GM12878 (cell line): ENCODE measurements at regions not wholly inside any gene's neighbourhood (a gene's known extent, or its start where the extent isn't known, plus 50 kb on each side); places are given as distances from the start of the nearest gene placed in this dataset.

Experiments
- ASH2L ChIP-seq: fragments of 300-600, 200-600 bp; sonication (generic); IDR thresholded peaks from 2 replicates; pipeline ENCODE4 v1.6.1; 2017; ENCODE audit warnings: low read depth, mild to moderate bottlenecking, borderline replicate concordance
- EZH2 ChIP-seq: IDR thresholded peaks from 2 replicates; pipeline ENCODE4 v1.6.1; 2012; ENCODE audit warnings: low read depth, mild to moderate bottlenecking, control low read depth, inconsistent platforms, low read length, borderline replicate concordance; ENCODE audit not compliant: control insufficient read depth
- NR2C1 ChIP-seq: fragments of 450-650 bp; IDR thresholded peaks from 2 replicates; pipeline ENCODE4 v1.6.1; 2017; ENCODE audit warnings: antibody characterized with exemption, mild to moderate bottlenecking, moderate library complexity
- POLR2A ChIP-seq: IDR thresholded peaks from 2 replicates; pipeline ENCODE4 v1.6.1; 2011; ENCODE audit warnings: low read depth, mild to moderate bottlenecking, low read length
- POLR2AphosphoS5 ChIP-seq: IDR thresholded peaks from 2 replicates; pipeline ENCODE4 v1.6.1; 2011; ENCODE audit warnings: mild to moderate bottlenecking, low read length, inconsistent platforms
- TF ChIP-seq, protein P1 (sequence below): IDR thresholded peaks from 2 replicates; pipeline ENCODE4 v1.6.1; 2012; ENCODE audit warnings: mild to moderate bottlenecking, low read depth, low read length
- TF ChIP-seq, protein P2 (sequence below), 3 experiments: IDR thresholded peaks in 2 of 3; conservative IDR thresholded peaks in 1 of 3; 2 replicates each; pipeline ENCODE4 v1.5.1; 2011; ENCODE audit warnings: low read depth in 3 of 3, low read length in 3 of 3, mild to moderate bottlenecking in 3 of 3, control low read depth in 2 of 3, moderate library complexity in 2 of 3, inconsistent platforms in 1 of 3, mixed read lengths in 1 of 3; ENCODE audit not compliant: control insufficient read depth in 2 of 3, insufficient read depth in 1 of 3; ENCODE audit errors: extremely low read depth in 1 of 3
- TF ChIP-seq, protein P3 (sequence below): IDR thresholded peaks from 2 replicates; pipeline ENCODE4 v1.6.1; 2012; ENCODE audit warnings: low read length, inconsistent platforms
- TF ChIP-seq, protein P4 (sequence below): IDR thresholded peaks from 2 replicates; pipeline ENCODE4 v1.6.1; 2011; ENCODE audit warnings: low read depth, low read length, improper control_type of control experiment, borderline replicate concordance
- TF ChIP-seq, protein P5 (sequence below): fragments of 450-650 bp; IDR thresholded peaks from 2 replicates; pipeline ENCODE4 v1.6.1; 2017; ENCODE audit warnings: mild to moderate bottlenecking

DNA sequence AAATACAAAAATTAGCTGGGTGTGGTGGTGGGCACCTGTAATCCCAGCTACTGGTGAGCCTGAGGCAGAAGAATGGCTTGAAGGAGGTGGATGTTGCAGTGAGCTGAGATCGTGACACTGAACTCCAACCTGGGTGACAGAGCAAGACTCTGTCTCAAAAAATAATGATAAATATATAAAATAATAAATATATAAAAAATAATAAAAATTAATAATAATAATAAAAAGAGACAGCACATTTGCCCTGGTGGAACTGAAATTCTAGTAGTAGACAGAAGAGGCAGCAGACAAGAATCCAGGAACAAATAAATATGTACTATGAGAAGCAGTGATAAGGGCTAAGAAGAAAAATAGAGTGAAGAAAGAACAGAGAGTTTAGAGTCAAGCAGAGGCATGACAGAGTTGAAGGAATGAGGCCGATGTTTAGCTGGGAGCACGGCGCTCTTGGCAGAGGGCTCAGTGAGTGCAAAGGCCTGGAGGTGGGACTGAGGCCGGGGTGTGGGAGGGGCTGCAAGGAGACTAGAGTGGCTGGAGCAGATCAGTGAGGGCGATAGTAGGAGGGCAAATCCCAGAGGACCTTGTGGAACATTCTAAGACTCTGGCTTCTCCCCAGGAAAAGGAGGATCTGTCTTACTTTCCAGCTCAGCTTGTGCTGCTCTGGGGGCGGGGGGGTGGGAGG is 410.3 kb downstream of the MN1 start:
- TF ChIP-seq, protein P1, sequence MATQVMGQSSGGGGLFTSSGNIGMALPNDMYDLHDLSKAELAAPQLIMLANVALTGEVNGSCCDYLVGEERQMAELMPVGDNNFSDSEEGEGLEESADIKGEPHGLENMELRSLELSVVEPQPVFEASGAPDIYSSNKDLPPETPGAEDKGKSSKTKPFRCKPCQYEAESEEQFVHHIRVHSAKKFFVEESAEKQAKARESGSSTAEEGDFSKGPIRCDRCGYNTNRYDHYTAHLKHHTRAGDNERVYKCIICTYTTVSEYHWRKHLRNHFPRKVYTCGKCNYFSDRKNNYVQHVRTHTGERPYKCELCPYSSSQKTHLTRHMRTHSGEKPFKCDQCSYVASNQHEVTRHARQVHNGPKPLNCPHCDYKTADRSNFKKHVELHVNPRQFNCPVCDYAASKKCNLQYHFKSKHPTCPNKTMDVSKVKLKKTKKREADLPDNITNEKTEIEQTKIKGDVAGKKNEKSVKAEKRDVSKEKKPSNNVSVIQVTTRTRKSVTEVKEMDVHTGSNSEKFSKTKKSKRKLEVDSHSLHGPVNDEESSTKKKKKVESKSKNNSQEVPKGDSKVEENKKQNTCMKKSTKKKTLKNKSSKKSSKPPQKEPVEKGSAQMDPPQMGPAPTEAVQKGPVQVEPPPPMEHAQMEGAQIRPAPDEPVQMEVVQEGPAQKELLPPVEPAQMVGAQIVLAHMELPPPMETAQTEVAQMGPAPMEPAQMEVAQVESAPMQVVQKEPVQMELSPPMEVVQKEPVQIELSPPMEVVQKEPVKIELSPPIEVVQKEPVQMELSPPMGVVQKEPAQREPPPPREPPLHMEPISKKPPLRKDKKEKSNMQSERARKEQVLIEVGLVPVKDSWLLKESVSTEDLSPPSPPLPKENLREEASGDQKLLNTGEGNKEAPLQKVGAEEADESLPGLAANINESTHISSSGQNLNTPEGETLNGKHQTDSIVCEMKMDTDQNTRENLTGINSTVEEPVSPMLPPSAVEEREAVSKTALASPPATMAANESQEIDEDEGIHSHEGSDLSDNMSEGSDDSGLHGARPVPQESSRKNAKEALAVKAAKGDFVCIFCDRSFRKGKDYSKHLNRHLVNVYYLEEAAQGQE, result no peak
- TF ChIP-seq POLR2A, result no peak
- TF ChIP-seq EZH2, result no peak
- TF ChIP-seq, protein P2, sequence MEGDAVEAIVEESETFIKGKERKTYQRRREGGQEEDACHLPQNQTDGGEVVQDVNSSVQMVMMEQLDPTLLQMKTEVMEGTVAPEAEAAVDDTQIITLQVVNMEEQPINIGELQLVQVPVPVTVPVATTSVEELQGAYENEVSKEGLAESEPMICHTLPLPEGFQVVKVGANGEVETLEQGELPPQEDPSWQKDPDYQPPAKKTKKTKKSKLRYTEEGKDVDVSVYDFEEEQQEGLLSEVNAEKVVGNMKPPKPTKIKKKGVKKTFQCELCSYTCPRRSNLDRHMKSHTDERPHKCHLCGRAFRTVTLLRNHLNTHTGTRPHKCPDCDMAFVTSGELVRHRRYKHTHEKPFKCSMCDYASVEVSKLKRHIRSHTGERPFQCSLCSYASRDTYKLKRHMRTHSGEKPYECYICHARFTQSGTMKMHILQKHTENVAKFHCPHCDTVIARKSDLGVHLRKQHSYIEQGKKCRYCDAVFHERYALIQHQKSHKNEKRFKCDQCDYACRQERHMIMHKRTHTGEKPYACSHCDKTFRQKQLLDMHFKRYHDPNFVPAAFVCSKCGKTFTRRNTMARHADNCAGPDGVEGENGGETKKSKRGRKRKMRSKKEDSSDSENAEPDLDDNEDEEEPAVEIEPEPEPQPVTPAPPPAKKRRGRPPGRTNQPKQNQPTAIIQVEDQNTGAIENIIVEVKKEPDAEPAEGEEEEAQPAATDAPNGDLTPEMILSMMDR (IDR thresholded peaks at IDR 0.05 in 2 of 3, conservative IDR thresholded peaks at IDR 0.05 in 1 of 3; ENCODE audit: control insufficient read depth in 2 of 3, extremely low read depth in 1 of 3, insufficient read depth in 1 of 3, low read depth in 3 of 3, low read length in 3 of 3), result no peak
- TF ChIP-seq, protein P3, sequence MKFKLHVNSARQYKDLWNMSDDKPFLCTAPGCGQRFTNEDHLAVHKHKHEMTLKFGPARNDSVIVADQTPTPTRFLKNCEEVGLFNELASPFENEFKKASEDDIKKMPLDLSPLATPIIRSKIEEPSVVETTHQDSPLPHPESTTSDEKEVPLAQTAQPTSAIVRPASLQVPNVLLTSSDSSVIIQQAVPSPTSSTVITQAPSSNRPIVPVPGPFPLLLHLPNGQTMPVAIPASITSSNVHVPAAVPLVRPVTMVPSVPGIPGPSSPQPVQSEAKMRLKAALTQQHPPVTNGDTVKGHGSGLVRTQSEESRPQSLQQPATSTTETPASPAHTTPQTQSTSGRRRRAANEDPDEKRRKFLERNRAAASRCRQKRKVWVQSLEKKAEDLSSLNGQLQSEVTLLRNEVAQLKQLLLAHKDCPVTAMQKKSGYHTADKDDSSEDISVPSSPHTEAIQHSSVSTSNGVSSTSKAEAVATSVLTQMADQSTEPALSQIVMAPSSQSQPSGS, result no peak
- TF ChIP-seq, protein P4, sequence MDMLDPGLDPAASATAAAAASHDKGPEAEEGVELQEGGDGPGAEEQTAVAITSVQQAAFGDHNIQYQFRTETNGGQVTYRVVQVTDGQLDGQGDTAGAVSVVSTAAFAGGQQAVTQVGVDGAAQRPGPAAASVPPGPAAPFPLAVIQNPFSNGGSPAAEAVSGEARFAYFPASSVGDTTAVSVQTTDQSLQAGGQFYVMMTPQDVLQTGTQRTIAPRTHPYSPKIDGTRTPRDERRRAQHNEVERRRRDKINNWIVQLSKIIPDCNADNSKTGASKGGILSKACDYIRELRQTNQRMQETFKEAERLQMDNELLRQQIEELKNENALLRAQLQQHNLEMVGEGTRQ, result no peak
- no peak for TF ChIP-seq ASH2L
- TF ChIP-seq POLR2AphosphoS5, result no peak
- no peak for TF ChIP-seq NR2C1
- TF ChIP-seq, protein P5, sequence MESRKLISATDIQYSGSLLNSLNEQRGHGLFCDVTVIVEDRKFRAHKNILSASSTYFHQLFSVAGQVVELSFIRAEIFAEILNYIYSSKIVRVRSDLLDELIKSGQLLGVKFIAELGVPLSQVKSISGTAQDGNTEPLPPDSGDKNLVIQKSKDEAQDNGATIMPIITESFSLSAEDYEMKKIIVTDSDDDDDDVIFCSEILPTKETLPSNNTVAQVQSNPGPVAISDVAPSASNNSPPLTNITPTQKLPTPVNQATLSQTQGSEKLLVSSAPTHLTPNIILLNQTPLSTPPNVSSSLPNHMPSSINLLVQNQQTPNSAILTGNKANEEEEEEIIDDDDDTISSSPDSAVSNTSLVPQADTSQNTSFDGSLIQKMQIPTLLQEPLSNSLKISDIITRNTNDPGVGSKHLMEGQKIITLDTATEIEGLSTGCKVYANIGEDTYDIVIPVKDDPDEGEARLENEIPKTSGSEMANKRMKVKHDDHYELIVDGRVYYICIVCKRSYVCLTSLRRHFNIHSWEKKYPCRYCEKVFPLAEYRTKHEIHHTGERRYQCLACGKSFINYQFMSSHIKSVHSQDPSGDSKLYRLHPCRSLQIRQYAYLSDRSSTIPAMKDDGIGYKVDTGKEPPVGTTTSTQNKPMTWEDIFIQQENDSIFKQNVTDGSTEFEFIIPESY, result no peak
